Adipocyte (in vitro differentiated cells): ENCODE measurements at regions not wholly inside any gene's neighbourhood (a gene's known extent, or its start where the extent isn't known, plus 50 kb on each side); places are given as distances from the start of the nearest gene placed in this dataset.

ENCODE experiments used
- DNase-seq: peaks from one replicate; pipeline ENCODE4 v3.0.0-alpha.2; 2015; ENCODE audit warnings: low read depth
- H3K27me3 ChIP-seq: replicated peaks from 2 replicates; pipeline ENCODE4 v1.7.0; 2013; ENCODE audit warnings: mild to moderate bottlenecking, low read length, moderate library complexity; ENCODE audit not compliant: control insufficient read depth, insufficient read depth
- H3K36me3 ChIP-seq: 2 replicates; pipeline ENCODE4 v1.7.0; 2013; ENCODE audit warnings: low read length, mild to moderate bottlenecking, moderate library complexity; ENCODE audit not compliant: control insufficient read depth, insufficient read depth, severe bottlenecking
- H3K4me1 ChIP-seq: 2 replicates; pipeline ENCODE4 v1.7.0; 2013; ENCODE audit warnings: mild to moderate bottlenecking, low read length, moderate library complexity; ENCODE audit not compliant: control insufficient read depth, insufficient read depth
- H3K4me3 ChIP-seq: 2 replicates; pipeline ENCODE4 v1.7.0; 2013; ENCODE audit warnings: mild to moderate bottlenecking, low read length, moderate library complexity
- H3K9ac ChIP-seq: 2 replicates; pipeline ENCODE4 v1.7.0; 2013; ENCODE audit warnings: mild to moderate bottlenecking, low read length, moderate library complexity
- H3K9me3 ChIP-seq: 2 replicates; pipeline ENCODE4 v1.7.0; 2013; ENCODE audit warnings: mild to moderate bottlenecking, low read length, moderate library complexity; ENCODE audit not compliant: control insufficient read depth

DNA sequence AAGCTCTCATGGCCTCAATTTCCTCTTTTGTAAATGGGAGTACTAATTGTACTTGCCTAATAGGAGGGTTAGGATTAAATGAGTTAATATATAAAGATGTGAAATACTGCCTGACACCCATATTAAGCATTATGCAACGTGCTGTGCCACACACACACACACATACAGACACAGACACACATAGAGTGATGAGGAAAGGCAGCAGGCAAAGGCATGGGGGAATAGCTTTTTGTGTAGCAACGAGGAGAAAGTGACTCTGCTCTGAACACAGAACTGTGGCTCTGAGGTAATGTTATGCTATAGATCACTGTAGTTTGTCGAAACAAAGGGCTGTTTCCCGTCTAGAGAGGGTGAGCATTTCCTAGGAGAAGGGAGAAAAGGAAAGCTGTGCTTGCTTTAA is 233.3 kb upstream of the SLCO3A1 start:
- Histone ChIP-seq H3K27me3 (peaks cover 25% of the 10 kb centered on the region), H3K9me3 (peaks cover 8% of the 10 kb centered on the region), H3K4me1 (no peaks in the 10 kb centered on the region), H3K9ac (no peak overlapping the region), H3K4me3 (no peak overlapping the region), H3K36me3 (no peaks in the 10 kb centered on the region)
- no peak for DNase-seq

DNA sequence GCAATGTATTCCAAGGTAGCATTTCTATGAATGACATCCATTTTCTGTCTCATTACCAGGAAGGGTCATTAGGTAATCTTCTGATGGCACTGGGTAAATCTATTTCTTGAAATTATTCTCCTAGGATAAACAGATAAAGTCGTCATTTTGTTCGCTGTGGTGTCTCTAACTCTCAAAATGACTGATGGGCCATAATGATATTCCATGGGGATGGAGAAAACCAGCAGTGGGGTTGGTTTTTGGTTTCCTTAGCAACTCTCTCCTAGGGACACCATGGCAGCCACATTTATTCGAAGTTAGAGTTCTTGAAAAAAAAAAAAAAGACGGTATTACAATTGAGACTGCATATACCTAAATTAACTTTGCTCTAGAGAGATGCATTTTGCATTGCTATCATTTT is 231.3 kb upstream of the SLCO3A1 start:
- DNase-seq, result no peak

DNA sequence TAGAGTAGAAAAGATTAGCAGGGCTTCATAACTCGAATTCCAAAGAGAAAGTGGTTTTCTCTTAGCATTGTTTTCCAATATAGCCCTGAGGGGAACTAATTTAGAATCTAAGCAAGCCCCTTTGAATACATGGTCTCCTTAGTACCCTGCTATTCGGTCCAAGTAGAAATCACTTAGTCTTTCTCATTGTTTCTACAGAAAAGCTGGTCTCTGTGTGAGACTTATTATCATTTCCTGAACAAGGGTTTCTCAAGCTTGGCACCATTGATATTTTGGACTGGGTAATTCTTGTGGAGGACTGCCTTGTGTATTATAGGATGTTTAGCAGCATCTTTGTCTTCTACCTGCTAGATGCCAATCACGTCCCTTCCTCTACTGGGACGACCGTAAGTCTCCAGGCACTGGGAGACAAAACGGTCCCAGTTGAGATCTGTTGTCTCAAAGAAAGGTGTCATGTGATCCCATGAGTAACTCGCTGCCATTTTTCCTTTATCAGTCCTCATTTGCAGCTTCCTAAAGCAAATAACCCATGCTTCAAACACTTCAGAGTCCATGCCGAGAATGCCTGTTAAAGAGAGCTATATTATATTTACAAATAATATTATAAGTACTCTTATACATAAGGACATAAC is 230.7 kb upstream of the SLCO3A1 start:
- Histone ChIP-seq H3K27me3 (peaks cover 20% of the 10 kb centered on the region), H3K9me3 (peaks cover 8% of the 10 kb centered on the region), H3K36me3 (no peaks in the 10 kb centered on the region), H3K4me3 (no peak overlapping the region), H3K9ac (no peak overlapping the region), H3K4me1 (no peaks in the 10 kb centered on the region)
- no peak for DNase-seq

More for the DNA sequence above, 231.3 kb upstream of the SLCO3A1 start:
- Histone ChIP-seq H3K36me3 (no peaks in the 10 kb centered on the region), H3K4me1 (no peaks in the 10 kb centered on the region), H3K27me3 (peaks cover 22% of the 10 kb centered on the region), H3K9ac (no peak overlapping the region), H3K4me3 (no peak overlapping the region), H3K9me3 (peaks cover 8% of the 10 kb centered on the region)

DNA sequence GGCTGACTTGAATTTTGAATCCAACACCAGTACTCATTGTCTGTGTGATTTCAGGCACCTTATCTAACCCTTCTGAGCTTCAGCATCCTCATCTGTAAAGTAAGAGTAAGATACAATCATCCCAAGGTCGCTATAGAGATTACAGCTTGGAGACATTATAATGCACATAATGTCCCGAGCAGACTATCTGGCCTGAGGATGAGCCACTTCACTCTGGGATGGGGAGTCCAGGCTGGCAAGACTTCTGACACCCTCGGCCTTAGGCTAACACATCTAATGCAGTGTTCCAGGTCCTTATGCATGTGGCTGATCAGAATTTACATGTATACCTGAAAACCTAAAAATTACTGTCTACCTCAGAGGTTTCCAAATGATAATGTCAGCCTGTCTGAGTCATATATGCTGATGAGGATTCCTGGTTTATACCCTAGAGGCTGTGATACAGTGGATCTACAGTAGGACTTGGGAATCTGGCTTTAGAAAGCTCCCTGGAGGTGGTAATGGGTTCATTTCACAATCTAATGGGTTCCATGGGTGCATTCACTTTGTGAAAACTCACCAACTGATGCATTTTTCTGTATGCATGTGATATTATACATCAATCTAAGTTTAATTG is 229.0 kb upstream of the SLCO3A1 start:
- no peak overlapping the region for H3K4me3 ChIP-seq
- H3K9me3 ChIP-seq, result peaks cover 4% of the 10 kb centered on the region
- H3K9ac ChIP-seq, result no peak overlapping the region
- no peaks in the 10 kb centered on the region for H3K36me3 ChIP-seq
- peaks cover 7% of the 10 kb centered on the region for H3K27me3 ChIP-seq
- H3K4me1 ChIP-seq, result no peaks in the 10 kb centered on the region
- no peak for DNase-seq

DNA sequence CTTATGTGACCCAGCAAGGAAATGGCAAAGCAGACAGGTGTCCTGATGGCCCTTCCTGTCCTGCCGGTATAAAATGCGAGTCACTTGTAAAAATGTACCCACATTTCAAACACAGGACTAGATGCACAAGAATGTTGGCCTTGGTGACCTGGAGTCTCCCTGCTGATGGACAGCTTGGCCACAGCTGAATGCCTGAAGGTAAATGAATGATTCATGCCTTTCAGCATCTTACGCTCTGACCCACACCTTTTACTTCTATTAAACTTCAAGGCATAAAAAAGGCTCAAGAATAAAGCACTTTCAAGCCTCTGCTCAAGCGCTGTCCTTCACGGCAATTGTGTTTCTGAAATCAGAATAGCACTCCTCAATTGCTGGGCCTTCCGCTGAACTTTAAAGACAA is 228.0 kb upstream of the SLCO3A1 start:
- Histone ChIP-seq H3K9ac (no peak overlapping the region), H3K36me3 (no peaks in the 10 kb centered on the region), H3K27me3 (peaks cover 3% of the 10 kb centered on the region), H3K4me1 (no peaks in the 10 kb centered on the region), H3K9me3 (peaks cover 4% of the 10 kb centered on the region), H3K4me3 (no peak overlapping the region)
- no peak for DNase-seq

DNA sequence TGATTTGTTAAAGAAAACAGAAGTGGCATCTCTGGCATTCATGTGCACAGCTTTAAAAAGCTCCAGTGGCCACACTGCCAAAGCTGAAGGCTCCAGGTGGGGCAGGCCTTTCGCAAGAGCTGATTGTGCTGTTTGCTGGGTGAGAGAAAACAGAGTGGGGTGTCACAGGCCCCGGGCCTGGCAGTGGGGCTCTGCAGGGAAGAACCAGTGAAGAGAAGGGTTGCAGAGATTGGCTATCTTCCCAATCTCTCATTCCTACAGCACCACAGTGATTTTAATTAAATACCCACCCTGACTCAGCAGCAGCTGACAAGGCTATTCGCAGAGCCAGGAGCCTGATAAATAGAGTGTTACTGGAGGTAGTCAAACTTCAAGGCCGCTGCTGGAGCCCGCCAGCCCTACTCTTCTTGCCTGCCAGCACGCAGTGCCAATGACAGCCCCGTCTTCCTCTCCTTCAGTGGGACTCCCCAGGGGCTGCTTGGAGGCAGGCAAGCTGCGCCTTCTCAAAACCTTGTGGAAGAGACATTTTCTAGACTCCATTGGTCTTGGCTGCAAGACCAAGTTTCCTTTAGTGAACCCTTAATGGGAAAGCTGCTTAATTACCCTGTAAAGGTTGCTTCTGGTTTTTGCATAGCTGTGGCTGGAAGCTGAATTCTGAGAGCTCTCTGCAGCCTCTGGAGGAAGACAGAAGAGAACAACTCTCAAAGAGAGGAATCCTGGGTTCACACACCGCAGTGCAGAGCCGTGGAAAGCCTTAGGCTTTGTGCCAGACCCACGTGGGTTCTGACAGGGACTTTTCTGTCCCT is 225.8 kb upstream of the SLCO3A1 start:
- peaks cover 4% of the 10 kb centered on the region for H3K9me3 ChIP-seq
- DNase-seq, result peak; percentile 0
- no peak overlapping the region for H3K9ac ChIP-seq
- H3K36me3 ChIP-seq, result no peaks in the 10 kb centered on the region
- H3K4me3 ChIP-seq, result no peak overlapping the region
- no peaks in the 10 kb centered on the region for H3K27me3 ChIP-seq
- H3K4me1 ChIP-seq, result no peaks in the 10 kb centered on the region

DNA sequence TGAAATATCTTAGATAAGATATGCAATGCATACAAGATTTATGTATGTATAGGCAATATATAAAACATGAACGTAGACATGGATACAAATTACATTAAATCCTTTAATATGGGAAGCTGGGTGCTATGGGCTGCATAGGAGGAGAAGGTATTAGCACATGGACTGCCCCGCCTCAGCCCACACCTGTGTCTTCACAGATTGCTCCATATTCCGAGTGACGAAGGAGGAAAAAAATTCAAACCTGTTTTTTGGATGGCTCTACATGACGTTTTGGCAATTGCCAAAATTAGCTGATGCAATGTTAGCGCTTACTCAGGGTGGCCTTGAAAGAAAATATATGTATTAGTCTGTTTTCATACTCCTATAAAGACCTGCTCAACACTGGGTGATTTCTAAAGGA is 223.4 kb upstream of the SLCO3A1 start:
- H3K9ac ChIP-seq, result no peak overlapping the region
- H3K27me3 ChIP-seq, result no peaks in the 10 kb centered on the region
- no peaks in the 10 kb centered on the region for H3K36me3 ChIP-seq
- no peaks in the 10 kb centered on the region for H3K4me1 ChIP-seq
- peaks cover 4% of the 10 kb centered on the region for H3K9me3 ChIP-seq
- no peak overlapping the region for H3K4me3 ChIP-seq
- no peak for DNase-seq

DNA sequence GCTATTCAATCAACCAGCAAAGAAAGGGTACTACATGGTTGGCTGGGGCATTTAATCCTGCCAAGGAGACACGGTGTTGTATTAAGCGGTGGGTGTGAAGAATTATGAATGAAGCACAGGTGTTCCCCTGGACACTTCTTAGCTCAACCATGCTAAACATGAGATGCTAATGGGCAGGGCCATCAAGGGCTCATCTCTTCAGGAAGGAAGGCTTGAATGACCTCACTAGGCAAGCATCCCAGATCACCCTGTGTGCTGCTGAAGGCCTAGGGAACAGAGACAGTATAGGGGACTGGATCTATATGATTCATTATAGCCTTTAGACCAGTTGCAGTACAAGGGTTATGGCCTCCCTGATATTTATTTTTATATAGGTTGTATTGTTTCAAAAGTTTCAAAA is 221.3 kb upstream of the SLCO3A1 start:
- Histone ChIP-seq H3K9me3 (peaks cover 4% of the 10 kb centered on the region), H3K36me3 (no peaks in the 10 kb centered on the region), H3K4me1 (no peaks in the 10 kb centered on the region), H3K4me3 (no peak overlapping the region), H3K9ac (no peak overlapping the region), H3K27me3 (no peaks in the 10 kb centered on the region)
- DNase-seq, result no peak

DNA sequence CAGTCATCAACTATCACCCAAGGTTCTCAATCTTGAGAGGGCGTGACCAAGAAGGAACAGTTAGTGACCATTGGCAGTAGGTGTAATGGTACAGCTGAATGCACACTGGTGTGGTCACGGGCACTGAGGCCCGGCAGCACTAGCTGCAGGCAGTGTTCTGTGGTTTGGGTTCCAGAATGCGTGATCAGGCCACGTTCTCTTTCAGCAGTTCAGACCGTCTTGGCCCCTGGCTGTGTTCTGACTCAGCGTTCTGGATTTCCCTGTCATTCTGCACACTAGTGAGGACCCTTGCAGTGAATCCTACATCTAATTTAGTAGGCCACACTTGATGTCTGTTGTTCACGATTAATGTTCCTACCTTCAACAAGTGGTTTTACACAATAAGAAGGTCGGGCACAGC is 220.5 kb upstream of the SLCO3A1 start:
- H3K27me3 ChIP-seq, result no peaks in the 10 kb centered on the region
- H3K4me3 ChIP-seq, result no peak overlapping the region
- H3K4me1 ChIP-seq, result no peaks in the 10 kb centered on the region
- H3K36me3 ChIP-seq, result no peaks in the 10 kb centered on the region
- peaks cover 4% of the 10 kb centered on the region for H3K9me3 ChIP-seq
- DNase-seq, result no peak
- H3K9ac ChIP-seq, result no peak overlapping the region

DNA sequence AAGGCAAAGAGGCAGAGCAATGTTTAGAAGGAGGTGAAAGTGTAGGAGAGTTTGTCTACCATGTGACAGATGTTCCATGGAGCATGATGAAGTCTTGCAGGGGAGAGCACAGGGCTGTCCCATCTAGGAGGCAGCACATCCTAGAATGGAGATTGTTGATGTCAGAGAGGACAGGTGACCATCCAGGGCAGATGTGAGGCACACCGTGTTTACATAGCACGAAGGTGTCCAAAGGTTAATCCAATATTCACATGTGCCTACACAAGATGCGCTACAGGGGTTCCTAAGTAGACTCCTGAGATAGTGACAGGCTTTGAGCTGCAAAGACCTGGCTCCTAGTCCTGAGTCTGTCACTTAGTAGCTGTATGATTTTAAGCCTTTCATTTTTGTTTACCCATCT is 219.3 kb upstream of the SLCO3A1 start:
- no peak overlapping the region for H3K4me3 ChIP-seq
- no peaks in the 10 kb centered on the region for H3K27me3 ChIP-seq
- H3K9me3 ChIP-seq, result peaks cover under 1% of the 10 kb centered on the region
- DNase-seq, result no peak
- no peaks in the 10 kb centered on the region for H3K4me1 ChIP-seq
- H3K36me3 ChIP-seq, result no peaks in the 10 kb centered on the region
- no peak overlapping the region for H3K9ac ChIP-seq

DNA sequence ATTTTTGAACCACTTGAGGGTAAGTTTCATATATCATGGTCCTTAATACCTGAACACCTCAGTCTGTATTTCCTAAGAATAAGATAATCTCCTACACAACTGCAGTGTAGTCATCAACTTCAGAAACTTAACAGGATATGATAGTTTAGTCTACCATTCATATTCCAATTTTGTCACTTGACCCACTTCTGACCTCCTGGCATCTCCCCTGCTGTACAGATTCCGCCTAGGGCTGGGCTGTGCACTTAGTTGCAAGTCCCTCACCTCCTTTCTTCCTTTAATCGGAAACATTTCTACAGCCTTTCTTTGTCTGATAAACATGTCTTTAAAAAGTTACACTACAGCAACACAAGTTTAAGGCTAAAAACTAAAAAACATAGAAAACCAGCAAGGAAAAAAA is 218.4 kb upstream of the SLCO3A1 start:
- Histone ChIP-seq H3K36me3 (no peaks in the 10 kb centered on the region), H3K4me3 (no peak overlapping the region), H3K4me1 (no peaks in the 10 kb centered on the region)

More for the DNA sequence above, 218.4 kb upstream of the SLCO3A1 start:
- Histone ChIP-seq H3K9me3 (peaks cover 4% of the 10 kb centered on the region), H3K27me3 (no peaks in the 10 kb centered on the region), H3K9ac (no peak overlapping the region)
- no peak for DNase-seq
